Mucosa of rectum (tissue), 2 donors: ENCODE measurements at regions not wholly inside any gene's neighbourhood (a gene's known extent, or its start where the extent isn't known, plus 50 kb on each side); places are given as distances from the start of the nearest gene placed in this dataset.
A peak's percentile ranks its signal among the peaks of the same experiment; 100 is the strongest.

ENCODE experiments used
- H3K27ac ChIP-seq, 2 donors: one replicate each; pipeline ENCODE4 v1.7.0; 2013; ENCODE audit warnings: inconsistent platforms in 2 of 2, low read depth in 2 of 2, low read length in 2 of 2
- H3K27me3 ChIP-seq, 2 donors: one replicate each; pipeline ENCODE4 v1.7.0; 2013; ENCODE audit warnings: low read length in 2 of 2; ENCODE audit not compliant: control insufficient read depth in 2 of 2, insufficient read depth in 2 of 2
- H3K36me3 ChIP-seq, 2 donors: one replicate each; pipeline ENCODE4 v1.7.0; 2013; ENCODE audit warnings: low read length in 2 of 2; ENCODE audit not compliant: control insufficient read depth in 2 of 2, insufficient read depth in 2 of 2
- H3K4me1 ChIP-seq, 2 donors: one replicate each; pipeline ENCODE4 v1.7.0; 2013; ENCODE audit warnings: low read length in 2 of 2, mild to moderate bottlenecking in 1 of 2; ENCODE audit not compliant: control insufficient read depth in 2 of 2, insufficient read depth in 2 of 2
- H3K4me3 ChIP-seq, 2 donors: one replicate each; pipeline ENCODE4 v1.7.0; 2013; ENCODE audit warnings: low read length in 2 of 2
- H3K9ac ChIP-seq, 2 donors: one replicate each; pipeline ENCODE4 v1.7.0; 2013; ENCODE audit warnings: low read length in 2 of 2, low read depth in 1 of 2, mild to moderate bottlenecking in 1 of 2
- H3K9me3 ChIP-seq, 2 donors: one replicate each; pipeline ENCODE4 v1.7.0; 2013; ENCODE audit warnings: low read length in 2 of 2; ENCODE audit not compliant: control insufficient read depth in 2 of 2
- donor health status: healthy.
- donor health status: Normal muscosa, but diverticular disease.

- Histone ChIP-seq H3K4me1 (peaks cover 0 to 11% of the 10 kb centered on the region in 2 donors), H3K27me3 (no peaks in the 10 kb centered on the region), H3K9me3 (no peaks in the 10 kb centered on the region), H3K4me3 (peak overlapping the region; percentile 66 to 82), H3K36me3 (peaks cover 0 to 5% of the 10 kb centered on the region in 2 donors), H3K27ac (no peak overlapping the region), H3K9ac (peak overlapping the region; percentile 41 to 55)
Observed at GRCh38 chr7:66413379-66414114, 208.4 kb downstream of the TPST1 start.

GRCh38 chr7:66415659-66416265 lies 210.6 kb downstream of the TPST1 start:
- no peak overlapping the region for H3K9ac ChIP-seq
- H3K4me3 ChIP-seq = no peak overlapping the region
- H3K27me3 ChIP-seq = no peaks in the 10 kb centered on the region
- H3K36me3 ChIP-seq = peaks cover 0 to 3% of the 10 kb centered on the region in 2 donors
- H3K27ac ChIP-seq = no peak overlapping the region
- H3K4me1 ChIP-seq = peaks cover 0 to 11% of the 10 kb centered on the region in 2 donors
- H3K9me3 ChIP-seq = no peaks in the 10 kb centered on the region

- Histone ChIP-seq H3K4me1 (peaks cover 0 to 7% of the 10 kb centered on the region in 2 donors), H3K36me3 (no peaks in the 10 kb centered on the region), H3K27me3 (no peaks in the 10 kb centered on the region), H3K4me3 (no peak overlapping the region), H3K9ac (no peak overlapping the region), H3K9me3 (no peaks in the 10 kb centered on the region), H3K27ac (no peak overlapping the region)
Observed at GRCh38 chr7:66418537-66418936, 210.1 kb upstream of the KCTD7 start.

- no peak overlapping the region for H3K9ac ChIP-seq
- no peak overlapping the region for H3K4me3 ChIP-seq
- no peaks in the 10 kb centered on the region for H3K9me3 ChIP-seq
- no peaks in the 10 kb centered on the region for H3K27me3 ChIP-seq
- H3K4me1 ChIP-seq = peaks cover 0 to under 1% of the 10 kb centered on the region in 2 donors
- H3K27ac ChIP-seq = no peak overlapping the region
- H3K36me3 ChIP-seq = no peaks in the 10 kb centered on the region
Observed at GRCh38 chr7:66419210-66419609, 209.5 kb upstream of the KCTD7 start.

DNA sequence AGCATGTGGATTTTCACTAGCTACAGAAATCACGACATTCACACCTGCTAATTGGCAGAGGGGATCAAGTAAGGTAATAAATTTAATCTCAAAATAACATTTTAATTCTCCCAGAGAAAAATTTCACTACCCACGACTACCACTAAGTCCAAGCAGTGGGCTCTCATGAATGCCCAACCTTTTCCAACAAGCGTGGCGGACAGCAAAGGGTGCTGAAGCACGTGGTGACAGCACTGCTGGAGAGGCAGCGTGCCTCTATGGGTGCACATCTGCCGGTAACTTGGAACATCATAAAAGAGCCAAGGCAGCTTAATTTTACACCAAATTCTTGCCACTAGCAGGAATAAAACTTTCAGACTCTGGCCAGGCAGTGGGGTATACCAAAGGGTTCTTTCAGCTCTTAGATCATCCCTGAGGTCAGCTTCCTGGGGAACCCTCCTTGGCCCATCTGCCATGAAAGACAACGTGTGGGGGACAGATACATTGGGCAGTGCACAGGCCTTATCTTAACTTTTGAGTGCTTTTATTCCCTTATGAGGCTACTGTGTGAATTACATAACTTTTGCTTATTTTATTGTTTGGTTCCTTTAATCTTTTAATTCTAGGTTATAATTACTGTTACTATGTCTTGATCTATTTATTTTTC lies 206.7 kb upstream of the KCTD7 start:
- no peak overlapping the region for H3K27ac ChIP-seq
- no peaks in the 10 kb centered on the region for H3K36me3 ChIP-seq
- no peak overlapping the region for H3K4me3 ChIP-seq

DNA sequence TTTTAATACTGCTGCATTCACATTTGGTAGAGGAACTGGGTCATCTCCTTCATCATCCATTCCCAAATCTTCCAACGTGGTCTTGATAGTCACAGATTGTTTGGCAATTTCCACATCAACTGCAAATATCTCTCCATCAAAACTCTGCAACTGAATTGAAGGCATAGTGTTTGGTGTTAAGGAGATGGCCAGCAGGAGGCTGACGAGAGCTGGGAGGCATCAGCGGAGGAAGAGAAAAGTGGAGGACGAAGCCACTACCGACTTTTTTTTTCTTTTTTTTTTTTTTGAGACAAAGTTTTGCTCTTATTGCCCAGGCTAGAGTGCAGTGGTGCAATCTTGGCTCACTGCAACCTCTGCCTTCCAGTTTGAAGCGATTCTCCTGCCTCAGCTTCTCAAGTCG lies 205.0 kb upstream of the KCTD7 start:
- Histone ChIP-seq H3K27ac (no peak overlapping the region), H3K4me3 (no peak overlapping the region), H3K9me3 (no peaks in the 10 kb centered on the region), H3K36me3 (peaks cover 0 to 3% of the 10 kb centered on the region in 2 donors), H3K9ac (no peak overlapping the region), H3K4me1 (peaks cover 0 to 3% of the 10 kb centered on the region in 2 donors), H3K27me3 (no peaks in the 10 kb centered on the region)

More for the DNA sequence above, 206.7 kb upstream of the KCTD7 start:
- no peaks in the 10 kb centered on the region for H3K27me3 ChIP-seq
- H3K4me1 ChIP-seq = peaks cover 0 to 3% of the 10 kb centered on the region in 2 donors
- no peaks in the 10 kb centered on the region for H3K9me3 ChIP-seq
- H3K9ac ChIP-seq = no peak overlapping the region

DNA sequence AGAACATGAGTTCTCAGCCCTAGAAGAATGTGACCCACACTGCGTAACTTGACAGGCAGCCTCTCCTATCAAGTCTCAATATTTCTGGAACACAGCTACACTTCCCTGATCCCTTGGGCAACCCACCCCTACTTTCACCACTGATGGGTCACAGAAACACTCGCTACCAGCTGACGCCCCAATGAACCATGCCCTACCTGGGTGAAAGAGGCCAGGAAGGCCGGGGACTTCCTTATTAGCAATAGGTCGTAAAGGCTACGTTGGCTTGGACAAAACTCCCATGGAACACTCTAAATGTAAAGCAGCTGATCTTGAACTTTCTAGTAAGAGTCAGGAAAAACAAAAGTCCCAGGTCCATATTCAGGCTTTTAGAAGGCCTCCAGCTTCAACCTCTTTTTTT lies 202.3 kb upstream of the KCTD7 start:
- H3K9me3 ChIP-seq = no peaks in the 10 kb centered on the region
- H3K27ac ChIP-seq = no peak overlapping the region
- no peaks in the 10 kb centered on the region for H3K27me3 ChIP-seq
- H3K36me3 ChIP-seq = peaks cover 0 to 3% of the 10 kb centered on the region in 2 donors
- peaks cover 0 to 3% of the 10 kb centered on the region in 2 donors for H3K4me1 ChIP-seq
- no peak overlapping the region for H3K9ac ChIP-seq
- no peak overlapping the region for H3K4me3 ChIP-seq

DNA sequence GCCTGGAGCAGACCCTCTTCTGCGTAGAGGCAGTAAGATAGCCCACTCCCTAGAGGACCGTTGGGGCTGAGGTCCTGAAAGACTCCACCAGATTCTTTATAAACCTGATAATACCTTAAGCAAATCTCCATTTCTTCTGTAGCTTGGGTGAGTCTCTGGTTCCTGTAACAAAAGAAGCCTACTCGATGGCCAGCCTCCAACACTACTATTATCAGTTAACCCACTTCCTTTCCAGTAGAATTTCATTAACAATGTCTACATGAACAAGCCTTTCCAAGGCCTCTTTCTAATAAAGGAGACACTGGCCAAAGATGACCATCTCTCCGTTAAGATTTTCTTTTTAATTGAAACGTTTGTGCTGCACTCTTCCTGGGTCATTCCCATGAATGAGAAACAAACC lies 201.7 kb upstream of the KCTD7 start:
- Histone ChIP-seq H3K4me1 (peaks cover 0 to 3% of the 10 kb centered on the region in 2 donors), H3K9ac (no peak overlapping the region), H3K4me3 (no peak overlapping the region), H3K9me3 (no peaks in the 10 kb centered on the region), H3K27me3 (no peaks in the 10 kb centered on the region), H3K36me3 (peaks cover 0 to 3% of the 10 kb centered on the region in 2 donors), H3K27ac (no peak overlapping the region)

DNA sequence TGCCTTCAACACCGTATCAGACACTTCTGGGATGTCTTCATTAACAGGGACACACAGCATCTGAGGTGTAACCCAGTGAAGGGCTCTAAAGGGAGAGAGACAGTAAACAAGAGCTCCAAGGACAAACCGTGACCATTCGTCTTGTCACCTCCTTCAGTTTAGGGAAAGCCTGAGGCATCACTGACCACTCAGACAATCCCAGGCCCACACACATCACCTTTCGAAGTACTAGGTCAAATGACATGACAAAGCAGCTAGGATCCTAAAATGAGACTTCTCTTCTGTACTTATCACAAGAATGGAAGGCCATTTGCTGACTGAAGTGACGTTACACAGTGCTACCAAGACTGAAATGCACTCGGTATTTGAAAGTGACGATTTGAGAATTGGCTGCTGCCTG lies 200.7 kb upstream of the KCTD7 start:
- Histone ChIP-seq H3K4me1 (peaks cover 0 to 3% of the 10 kb centered on the region in 2 donors), H3K9me3 (no peaks in the 10 kb centered on the region), H3K27me3 (no peaks in the 10 kb centered on the region), H3K9ac (no peak overlapping the region), H3K36me3 (peaks cover 0 to 3% of the 10 kb centered on the region in 2 donors), H3K27ac (no peak overlapping the region), H3K4me3 (no peak overlapping the region)

DNA sequence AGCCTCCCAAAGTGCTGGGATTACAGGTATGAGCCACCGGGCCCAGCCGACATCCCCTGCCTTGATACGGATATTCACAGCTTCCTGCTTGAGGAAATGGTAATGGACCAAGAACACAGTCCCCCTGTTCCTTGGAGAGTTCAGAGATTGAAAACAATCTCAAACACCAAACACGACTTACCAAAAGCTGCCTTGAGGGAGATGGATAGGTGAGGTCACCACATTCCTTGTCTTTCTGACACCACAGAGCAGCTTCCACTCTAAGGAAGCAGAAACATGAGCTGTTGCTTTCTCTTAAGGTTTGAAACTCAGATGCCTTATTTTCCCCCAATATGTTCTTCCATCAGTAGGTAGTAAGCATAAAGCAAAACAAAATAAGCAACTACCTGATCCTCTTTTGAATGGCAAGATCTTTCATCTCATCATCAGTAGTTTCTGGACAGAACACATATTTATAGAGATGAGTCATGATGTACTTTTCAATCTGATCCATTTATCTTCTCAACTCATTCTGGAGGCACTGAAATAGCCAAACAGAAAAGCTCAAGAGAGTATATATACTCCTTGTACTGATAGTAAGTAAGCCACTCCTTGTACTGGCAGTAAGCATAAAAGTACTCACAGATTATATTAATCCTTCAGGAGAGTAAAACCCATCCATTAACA lies 199.1 kb upstream of the KCTD7 start:
- Histone ChIP-seq H3K4me3 (no peak overlapping the region), H3K9me3 (no peaks in the 10 kb centered on the region), H3K27ac (no peak overlapping the region), H3K9ac (no peak overlapping the region), H3K4me1 (peaks cover 0 to 3% of the 10 kb centered on the region in 2 donors), H3K36me3 (peaks cover 0 to 4% of the 10 kb centered on the region in 2 donors), H3K27me3 (no peaks in the 10 kb centered on the region)
